HG03354 (cell line): ENCODE measurements at regions not wholly inside any gene's neighbourhood (a gene's known extent, or its start where the extent isn't known, plus 50 kb on each side); places are given as distances from the start of the nearest gene placed in this dataset.
"Not testable (repeated sequence)": the region's sequence is repeated elsewhere in the genome, so short reads cannot be mapped to it uniquely, and the experiment has no call there.

Experiments used
- ATAC-seq: cut with Tn5 transposase; IDR thresholded peaks from one replicate; pipeline ENCODE4 v1.9.1; 2021; ENCODE audit warnings: mild to moderate bottlenecking; ENCODE audit not compliant: unreplicated experiment, poor library complexity, severe bottlenecking

DNA sequence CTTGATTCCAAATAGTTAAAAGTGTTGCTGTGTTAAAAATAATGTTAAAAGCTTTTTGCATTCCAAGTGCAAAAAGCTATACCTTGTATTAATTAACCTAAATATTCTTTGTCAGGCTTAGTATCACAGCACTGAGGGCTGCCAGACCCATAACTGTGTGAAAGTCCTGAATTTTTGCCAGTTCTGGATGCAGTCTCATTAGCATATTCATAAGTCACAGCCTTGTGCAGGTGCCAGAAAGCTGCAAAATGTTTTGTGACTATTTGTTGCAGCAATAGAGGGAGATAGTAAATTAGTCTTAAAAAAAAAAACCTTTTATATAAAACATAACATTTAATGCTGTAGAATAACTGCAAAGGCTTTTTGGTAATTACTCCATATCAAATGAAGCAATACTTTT, 56.6 kb downstream of the SLITRK1 start:
- no peak for ATAC-seq

DNA sequence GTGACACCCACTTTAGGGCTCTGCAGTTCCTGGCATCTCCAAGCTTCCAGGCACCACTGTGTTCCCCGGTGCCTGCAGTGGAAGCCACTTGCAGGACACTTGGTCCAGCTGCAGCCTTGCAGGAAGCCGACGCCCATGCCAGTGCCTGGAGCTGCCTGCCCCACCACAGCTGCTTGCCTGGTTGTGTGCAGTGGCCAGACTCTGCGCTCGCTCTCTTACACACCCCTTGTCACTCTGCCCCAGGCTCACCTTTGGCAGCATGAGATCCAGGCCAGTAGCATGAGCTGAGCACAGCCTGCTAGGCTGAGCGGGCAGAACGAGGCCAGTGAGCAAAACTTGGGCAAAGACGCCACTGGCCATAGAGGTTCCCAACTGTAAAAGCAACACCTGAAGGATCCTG, 57.7 kb downstream of the SLITRK1 start:
- ATAC-seq, result no peak

DNA sequence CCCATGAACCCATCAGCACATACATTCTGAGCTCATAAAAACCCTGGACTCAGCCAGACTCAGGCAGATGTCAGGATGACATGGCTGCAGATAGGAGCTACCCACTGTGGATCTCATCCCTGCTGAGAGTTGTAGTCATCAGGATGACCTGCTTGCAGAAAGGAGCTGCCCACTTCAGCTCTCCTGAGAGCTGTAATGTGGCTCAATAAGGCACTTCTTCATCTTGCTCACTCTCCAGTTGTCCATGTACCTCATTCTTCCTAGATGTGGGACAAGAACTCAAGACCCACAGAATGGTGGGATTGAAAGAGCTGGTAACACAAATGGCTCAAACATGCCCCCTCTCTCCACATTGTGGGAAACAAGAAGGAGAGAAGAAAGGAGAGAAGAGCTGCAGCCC, 58.2 kb downstream of the SLITRK1 start:
- no peak for ATAC-seq

DNA sequence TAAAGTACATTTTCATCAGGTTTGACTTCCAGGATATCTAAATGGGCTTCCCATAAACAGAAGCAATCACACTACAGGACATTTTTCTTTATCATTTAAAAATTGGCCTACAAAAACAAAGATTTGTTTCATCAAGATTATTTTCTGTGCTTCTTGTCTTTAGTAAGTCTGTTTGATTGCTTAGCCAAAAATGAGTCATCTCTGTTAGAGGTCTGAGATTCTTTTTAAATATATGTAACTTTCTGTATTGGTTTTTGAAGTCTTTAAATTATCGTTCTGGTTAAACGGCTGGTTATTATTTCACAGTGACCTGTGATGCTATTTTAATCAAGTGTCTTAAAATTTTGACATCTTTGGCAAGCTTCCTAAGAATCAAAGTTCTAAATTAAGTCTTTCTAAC, 62.7 kb downstream of the SLITRK1 start:
- ATAC-seq, result no peak

DNA sequence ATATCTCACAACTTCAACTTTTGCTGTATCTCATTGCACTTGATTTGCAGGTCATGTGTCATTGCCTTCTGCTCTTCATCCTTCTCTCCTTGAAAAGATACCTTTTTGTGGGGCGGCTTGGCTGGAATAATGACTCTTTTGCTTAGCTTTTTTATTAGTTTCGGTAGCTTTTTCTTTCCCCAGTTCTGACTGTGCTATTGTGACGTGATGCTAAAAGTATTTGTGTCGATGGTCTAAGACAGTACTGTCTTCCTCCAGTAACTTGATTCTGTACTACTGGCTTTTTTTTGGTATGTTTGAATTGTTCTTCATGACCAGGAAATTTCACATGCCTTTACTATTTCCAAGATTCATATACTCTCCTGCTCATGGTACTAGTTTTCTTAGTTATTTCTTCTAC, 63.1 kb downstream of the SLITRK1 start:
- no peak for ATAC-seq

DNA sequence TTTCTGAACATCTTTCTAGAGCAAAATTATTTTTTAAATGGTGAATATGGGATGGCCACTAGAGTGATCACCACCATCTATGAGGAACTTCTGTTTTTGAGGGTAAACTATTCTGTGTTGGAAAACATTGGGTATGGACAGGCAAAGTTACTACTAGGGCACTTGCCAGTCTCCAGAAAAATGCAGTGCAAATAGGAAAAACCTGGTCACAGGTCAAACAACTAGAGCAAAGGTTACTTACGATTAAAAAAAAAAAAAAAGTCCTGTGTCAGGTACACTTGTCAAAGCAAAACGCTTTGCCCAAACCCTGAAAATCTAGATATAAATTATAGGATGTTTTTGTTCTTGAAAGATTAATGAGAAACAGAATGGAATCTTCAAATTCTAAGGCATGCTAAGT, 66.2 kb downstream of the SLITRK1 start:
- ATAC-seq, result no peak

DNA sequence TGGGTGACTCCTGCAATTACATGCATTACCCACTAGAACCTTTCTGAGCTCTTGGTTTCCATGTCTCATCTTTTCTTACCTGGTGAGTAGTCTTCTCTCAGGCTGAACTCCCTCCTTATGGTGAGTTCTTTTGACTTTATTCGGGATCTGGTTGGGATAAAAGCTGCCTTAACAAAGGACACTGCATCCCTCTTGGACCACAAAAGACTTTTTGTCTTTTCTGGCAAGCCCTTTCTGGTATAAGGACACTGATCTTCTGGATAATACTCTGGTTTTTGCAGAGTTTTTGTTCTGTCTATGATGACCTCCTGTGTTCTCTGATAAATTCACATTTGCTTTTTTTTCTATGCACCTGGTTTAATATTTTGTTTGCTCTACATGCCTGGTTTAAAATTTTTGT, 66.7 kb downstream of the SLITRK1 start:
- ATAC-seq, result no peak

DNA sequence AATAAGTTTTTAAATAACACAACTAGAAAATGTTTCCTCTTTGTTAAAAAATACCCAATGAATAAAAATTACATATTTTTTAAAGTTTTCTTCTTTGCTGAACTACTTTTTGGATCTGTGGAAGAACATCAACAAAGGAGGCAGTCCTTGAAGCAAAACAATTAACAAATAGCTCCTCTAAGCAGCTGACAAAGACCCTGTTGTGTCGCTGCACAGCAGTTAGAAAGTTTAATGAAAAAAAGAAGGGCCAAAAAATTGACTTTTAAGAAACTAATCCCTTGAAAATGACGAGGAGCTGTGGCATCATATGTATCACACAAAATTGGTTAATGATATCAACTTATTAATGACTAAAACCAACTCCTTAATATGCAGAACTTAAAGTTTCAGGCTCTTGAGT, 72.1 kb downstream of the SLITRK1 start:
- ATAC-seq, result no peak

DNA sequence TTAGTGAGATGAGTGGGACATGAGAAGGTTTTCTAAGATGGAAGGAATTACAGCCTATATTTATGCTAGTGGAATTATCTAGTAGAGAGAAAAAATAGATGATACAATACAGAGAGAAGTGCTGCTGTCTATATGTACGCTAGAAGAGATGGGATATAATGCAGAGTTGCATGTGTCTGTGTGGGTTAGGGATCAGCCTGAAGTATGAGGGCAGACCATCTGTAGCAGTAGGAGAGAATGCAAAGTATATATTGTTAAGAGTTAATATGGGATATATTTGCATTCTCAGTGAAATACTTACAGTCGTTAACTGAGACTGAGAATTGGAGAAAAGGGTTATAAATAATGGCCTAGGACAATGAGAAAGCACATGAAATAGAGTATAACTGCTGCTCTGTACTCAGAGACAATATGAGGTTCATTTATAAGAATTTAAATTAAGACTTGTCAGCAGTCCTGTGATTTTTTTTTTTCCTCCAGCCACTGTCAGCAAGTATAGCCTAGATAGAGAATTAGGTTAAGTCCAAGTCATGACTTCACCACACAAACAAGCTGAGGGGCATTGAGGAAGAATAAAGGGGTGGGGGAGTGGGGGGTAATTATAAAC, 77.8 kb downstream of the SLITRK1 start:
- ATAC-seq, result no peak

DNA sequence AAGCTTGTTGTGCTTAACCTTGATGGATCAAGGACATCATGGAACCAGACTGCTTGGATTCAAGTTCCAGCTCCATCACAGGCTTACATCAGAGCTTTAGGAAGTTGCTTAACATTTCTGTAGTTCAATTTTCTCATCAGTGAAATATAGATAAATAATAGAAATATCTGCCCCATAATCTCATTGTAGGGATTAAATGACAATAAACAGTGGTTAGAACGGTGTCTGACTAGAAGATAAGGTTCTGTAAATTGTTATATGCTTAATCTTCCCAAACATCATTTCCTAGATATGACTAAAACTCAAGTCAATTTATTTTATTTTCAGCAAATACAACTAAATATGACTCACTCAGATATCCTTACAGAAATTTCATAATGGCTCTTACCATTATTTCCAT, 83.5 kb downstream of the SLITRK1 start:
- no peak for ATAC-seq

DNA sequence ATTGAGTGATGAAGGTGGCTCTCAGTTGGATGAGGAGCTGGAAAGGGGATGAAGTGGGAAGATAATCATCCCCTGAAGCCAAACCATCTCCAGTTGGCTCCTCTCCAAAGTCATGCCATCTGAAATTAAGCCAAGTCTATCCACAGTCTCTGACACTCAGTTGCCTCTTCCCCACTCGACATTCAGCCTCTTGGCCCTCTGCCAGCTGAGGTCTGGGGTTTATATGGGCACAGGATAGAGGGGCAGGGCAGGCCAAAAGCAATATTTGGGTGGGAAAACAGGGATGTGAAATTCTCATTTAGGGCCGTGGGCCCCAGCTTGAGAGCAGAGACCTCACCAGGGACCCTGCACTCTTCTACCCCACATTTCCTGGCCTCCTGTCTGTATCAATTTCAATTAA, 85.9 kb downstream of the SLITRK1 start:
- no peak for ATAC-seq

DNA sequence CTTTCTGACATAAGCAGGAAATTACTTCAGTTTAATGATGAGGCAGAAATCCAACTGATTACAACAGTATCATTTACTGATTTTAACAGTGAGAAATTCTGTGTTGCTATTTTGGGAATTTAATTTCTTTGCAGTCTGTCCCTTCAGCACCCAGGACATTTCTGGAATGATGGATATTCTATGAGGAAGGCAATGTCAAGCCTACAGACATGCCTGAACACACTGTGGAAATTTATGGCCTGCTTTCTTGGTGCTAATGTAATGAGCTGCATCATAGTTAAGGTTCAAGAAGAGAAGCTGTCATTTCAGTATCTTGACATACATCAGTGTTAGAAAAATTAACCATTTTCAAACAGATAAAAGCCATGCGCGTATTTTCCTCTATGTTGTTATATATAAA, 87.7 kb downstream of the SLITRK1 start:
- ATAC-seq, result no peak

DNA sequence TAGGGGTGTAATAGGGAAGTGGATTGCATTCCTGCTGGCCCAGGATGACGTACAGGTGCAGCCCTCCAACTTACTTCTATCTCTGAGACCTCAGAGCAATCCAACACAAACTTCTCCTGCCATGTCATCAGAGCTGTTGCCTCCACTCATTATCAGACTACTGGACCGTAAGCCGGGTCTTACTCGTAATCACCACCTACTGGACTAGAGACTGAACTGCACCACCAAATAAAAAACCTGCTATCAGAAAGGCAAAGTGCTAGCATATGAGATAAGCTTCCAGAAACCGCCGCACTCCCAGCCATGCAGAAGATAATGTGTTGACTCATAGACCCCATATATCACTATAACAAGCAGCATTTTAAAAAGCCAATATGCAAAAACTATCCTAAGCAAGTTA, 102.0 kb downstream of the SLITRK1 start:
- ATAC-seq, result no peak

DNA sequence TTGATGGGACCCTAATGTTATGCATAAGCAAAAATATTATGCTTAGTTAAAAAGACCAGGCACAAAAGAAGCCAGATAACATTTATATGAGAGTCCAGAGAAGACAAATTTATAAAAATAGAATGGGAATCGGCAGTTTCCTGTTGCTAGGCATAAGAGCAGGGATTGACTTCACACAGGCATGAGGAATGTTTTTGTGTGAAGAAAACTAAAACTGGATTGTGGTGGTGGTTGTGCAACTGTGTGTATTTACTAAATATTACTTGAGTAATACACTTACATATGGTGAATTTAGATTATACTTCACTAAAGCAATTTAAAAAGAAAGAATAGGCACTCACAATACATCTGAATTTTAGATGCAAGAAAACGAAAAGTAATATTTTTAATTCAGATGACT, 108.3 kb downstream of the SLITRK1 start:
- ATAC-seq, result no peak

DNA sequence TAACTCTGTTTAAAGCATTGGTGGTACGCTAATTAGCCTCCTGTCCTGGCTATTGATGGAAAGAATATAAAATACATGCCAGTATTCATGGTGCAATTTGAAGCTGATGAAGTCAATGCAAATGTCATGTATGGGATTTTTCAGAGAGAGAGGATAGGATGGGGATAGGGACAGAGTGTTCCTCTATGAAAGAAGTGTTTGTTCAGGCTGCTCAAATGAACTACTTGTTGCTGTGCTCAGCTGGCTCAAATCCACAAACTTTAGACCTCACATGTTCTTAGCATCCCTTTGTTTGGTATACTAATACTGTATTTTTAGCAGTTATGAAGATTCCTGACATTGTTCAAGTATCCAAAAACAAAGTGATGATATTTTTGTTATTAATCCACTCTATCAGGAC, 116.5 kb downstream of the SLITRK1 start:
- ATAC-seq, result no peak

DNA sequence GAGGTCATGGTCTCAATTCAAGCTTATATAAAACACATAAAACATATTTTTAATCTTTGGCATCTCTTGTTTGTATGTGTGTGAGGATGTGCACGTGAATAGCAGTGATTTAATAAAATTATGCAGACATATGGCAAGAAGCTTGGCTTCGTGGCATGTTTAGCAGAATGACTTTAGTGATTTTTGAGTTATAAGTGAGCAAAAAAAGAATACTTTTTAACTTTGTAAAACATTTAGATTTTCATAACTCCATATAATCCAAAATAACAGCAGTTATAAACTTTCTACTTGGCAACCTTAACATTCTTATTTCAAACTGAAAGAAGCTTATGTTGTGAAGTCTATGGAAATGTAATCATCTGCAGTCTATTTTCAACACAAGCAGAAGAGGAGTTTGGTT, 120.6 kb downstream of the SLITRK1 start:
- no peak for ATAC-seq

DNA sequence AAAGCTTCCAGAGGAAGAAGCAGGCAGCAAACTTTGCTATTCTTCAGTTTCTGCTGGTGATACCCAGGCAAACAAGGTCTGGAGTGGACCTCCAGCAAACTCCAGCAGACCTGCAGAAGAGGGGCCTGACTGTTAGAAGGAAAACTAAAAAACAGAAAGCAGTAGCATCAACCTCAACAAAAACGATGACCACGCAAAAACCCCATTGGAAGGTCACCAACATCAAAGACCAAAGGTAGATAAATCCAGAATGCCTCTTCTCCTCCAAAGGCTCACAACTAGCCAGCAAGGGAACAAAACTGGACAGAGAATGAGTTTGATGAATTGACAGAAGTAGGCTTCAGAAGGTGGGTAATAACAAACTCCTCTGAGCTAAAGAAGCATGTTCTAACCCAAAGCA, 127.1 kb downstream of the SLITRK1 start:
- not testable (repeated sequence) for ATAC-seq

DNA sequence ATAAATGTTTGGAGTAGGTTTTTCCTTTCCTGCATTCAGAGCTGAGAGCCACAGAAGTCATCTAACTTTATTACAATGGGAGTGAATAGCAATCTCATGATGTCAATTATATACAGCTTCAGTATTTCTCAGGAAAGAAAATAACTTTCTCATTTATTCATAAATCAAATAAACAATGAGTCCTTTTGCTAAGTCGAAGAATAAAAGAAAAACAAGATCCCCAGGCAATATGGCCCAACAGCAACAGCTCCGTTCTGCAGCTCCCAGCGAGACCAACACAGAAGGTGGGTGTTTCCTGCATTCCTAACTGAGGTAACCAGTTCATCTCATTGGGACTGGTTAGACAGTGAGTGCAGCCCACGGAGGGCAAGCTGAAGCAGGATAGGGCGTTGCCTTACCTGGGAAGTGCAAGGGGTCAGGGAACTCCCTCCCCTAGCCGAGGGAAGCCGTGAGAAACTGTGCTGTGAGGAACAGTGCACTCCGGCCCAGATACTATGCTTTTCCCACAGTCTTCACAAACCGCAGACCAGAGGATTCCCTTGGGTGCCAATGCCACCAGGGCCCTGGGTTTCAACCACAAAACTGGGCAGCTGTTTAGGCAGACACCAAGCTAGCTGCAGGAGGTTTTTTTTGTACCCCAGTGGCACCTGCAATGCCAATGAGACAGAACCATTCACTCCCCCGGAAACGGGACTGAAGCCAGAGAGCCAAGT, 128.2 kb downstream of the SLITRK1 start:
- no peak for ATAC-seq

DNA sequence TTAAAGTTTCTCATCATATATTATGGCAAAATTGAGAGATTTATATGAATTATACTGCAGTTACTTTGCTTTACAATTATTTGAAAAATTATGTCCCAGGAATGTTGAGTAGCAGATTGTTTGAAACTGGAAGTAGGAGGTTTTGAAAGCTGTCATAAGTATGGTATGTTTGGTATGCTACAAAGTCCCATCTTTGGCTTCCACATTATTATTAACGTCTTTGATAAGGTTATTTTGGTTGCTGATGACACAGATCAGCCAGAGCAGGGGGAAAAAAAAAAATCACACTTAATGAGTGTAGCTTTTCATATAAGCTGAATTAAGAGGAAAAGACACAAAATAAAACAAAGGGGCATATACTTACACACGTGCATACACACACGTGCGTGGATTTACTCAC, 130.1 kb downstream of the SLITRK1 start:
- ATAC-seq, result no peak

DNA sequence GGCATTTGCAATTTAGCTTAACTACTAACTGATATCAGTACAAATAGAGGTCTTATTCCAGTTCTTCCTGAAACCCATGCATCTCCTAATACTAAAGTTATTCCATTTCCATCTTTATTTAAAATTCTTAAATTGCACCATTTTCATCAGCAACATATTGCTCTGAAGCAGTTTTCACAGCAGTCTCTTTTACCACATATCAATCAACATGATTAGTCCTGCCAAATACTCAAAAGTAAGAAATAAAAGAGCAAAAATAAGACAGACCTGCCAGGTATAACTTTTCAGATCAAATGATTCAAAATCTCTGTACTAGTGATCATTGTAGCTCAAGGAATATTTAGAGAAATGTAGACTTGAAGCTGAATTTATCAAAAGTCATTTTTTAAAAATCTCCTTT, 141.7 kb downstream of the SLITRK1 start:
- ATAC-seq, result no peak

DNA sequence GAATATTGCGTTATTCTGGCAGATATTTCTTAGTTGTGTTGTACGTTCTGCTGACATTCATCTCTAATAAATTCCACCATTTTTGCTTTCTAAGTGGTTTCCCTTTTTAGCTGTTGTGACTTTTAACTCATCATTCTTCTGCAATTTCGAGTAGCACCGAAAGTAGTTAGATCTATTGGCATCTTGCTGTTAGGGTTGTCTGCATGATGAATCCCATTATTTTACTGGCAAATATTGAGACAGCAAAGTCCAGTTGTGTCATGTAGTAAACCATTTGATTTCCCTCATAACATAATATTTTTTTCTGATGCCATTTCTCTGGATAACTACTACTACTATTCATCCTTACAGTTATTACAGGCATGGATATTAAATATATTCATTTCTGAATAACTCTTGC, 143.9 kb downstream of the SLITRK1 start:
- ATAC-seq, result no peak

DNA sequence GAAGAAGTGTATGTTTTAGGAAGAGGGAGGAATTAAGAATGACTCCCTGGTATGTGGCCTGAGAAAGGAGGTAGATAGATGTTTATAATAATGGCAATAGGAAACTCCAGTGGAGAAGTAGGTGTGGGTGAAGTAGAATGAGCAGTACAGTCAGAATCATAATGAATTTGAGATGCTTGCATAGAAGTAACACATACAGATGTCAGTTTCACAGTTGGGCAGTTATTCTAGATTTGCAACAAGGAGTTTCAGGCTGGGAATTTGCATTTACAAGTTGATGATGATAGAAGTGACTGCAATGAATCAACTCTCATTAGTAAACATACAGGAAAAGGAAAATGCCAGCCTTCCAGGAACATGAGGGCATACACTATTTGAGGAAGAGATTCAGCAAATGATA, 149.0 kb downstream of the SLITRK1 start:
- ATAC-seq, result no peak
